ENCODE measurements at regions not wholly inside any gene's neighbourhood (a gene's known extent, or its start where the extent isn't known, plus 50 kb on each side); places are given as distances from the start of the nearest gene placed in this dataset.
A peak's percentile ranks its signal among the peaks of the same experiment; 100 is the strongest.

DNA sequence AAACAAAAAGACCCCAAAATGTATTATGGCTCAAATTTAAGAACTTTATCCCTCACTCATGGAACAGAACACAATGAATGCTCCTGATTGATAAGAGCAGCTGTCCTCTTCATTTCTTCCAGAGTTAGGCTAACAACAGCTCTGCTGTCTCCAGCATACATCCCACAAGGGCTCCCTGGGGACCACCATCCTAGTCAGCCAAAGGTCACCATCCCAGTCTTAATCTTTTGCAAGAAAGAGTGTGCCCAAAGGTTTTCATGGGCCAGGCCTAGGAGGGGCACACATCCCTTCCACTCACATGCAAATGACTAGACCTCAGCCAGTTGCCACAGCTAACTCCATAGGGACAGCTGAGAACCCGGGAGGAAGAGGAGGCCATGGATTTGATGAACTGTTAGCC, 555.3 kb downstream of the BUD13 start:
- in situ Hi-C loops (cut with MboI), result no loop called here
- 44 to 47% methylated on average over 1 of the region's 1 CpG for WGBS, 2 experiments (ENCODE audit: low coverage in 1 of 2, low lambda C conversion rate in 2 of 2, missing lambda C conversion rate in 2 of 2)
- no peak overlapping the region for H3K27ac ChIP-seq

DNA sequence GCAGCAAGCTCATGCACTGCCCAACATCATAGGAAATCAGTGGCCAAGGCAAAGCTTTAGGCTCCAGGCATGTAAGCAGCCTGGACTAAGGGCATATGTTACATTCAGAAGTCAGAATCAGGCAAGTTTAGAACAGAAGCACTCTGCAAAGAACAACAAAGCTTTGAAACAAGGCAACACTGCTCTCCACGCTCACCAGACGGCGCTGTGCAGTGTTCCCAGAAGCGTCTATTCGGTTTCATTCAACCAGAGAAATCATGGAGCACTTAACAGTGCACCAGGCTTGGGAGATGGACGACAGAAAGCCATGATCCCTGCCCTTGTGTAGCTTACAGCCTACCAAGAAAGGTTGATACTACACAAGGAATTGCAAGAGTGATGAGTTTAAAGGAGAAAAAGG, 555.8 kb downstream of the BUD13 start:
- peak; percentile 65 for DNase-seq
- Histone ChIP-seq H3K36me3 (ENCODE audit: low read depth) (no peaks in the 10 kb centered on the region), H3K79me2 (ENCODE audit: insufficient read depth) (no peaks in the 10 kb centered on the region), H3K9me2 (ENCODE audit: insufficient read depth) (no peaks in the 10 kb centered on the region), H3K9ac (no peak overlapping the region), H3K4me2 (ENCODE audit: unreplicated experiment) (no peak overlapping the region), H3K4me3 (no peak overlapping the region), H3K27ac (no peak overlapping the region), H3K4me1 (ENCODE audit: insufficient read depth) (no peaks in the 10 kb centered on the region), H3K27me3 (replicated peaks; ENCODE audit: insufficient read depth) (0 out of 2 replicates have a peak, but pooled peaks cover 3% of the 10 kb centered on the region), H3K9me3 (ENCODE audit: low read depth) (no peaks in the 10 kb centered on the region), H3F3A (ENCODE audit: insufficient read depth) (no peaks in the 10 kb centered on the region), H4K20me1 (ENCODE audit: insufficient read depth) (no peaks in the 10 kb centered on the region), H2AFZ (no peak overlapping the region)
- no peak for TF ChIP-seq EZH2phosphoT487 (IDR thresholded peaks at IDR 0.05; ENCODE audit: insufficient read depth, low read depth)
- no peak for TF ChIP-seq EZH2 (IDR thresholded peaks at IDR 0.05; ENCODE audit: insufficient read depth, poor library complexity, severe bottlenecking)
- WGBS, 2 experiments (ENCODE audit: low coverage in 1 of 2, low lambda C conversion rate in 2 of 2, missing lambda C conversion rate in 2 of 2), result 2 to 4% methylated on average over 6 of the region's 6 CpGs
- in situ Hi-C loops (cut with MboI), result no loop called here

More for the DNA sequence above, 555.3 kb downstream of the BUD13 start:
- Histone ChIP-seq H3K79me2 (ENCODE audit: insufficient read depth) (no peaks in the 10 kb centered on the region), H3K9ac (no peak overlapping the region), H3K27me3 (replicated peaks; ENCODE audit: insufficient read depth) (0 out of 2 replicates have a peak, but pooled peaks cover 3% of the 10 kb centered on the region), H3K4me2 (ENCODE audit: unreplicated experiment) (no peak overlapping the region), H2AFZ (no peak overlapping the region), H3K9me3 (ENCODE audit: low read depth) (no peaks in the 10 kb centered on the region), H3K36me3 (ENCODE audit: low read depth) (no peaks in the 10 kb centered on the region), H4K20me1 (ENCODE audit: insufficient read depth) (no peaks in the 10 kb centered on the region), H3F3A (ENCODE audit: insufficient read depth) (no peaks in the 10 kb centered on the region), H3K9me2 (ENCODE audit: insufficient read depth) (no peaks in the 10 kb centered on the region), H3K4me3 (no peak overlapping the region), H3K4me1 (ENCODE audit: insufficient read depth) (no peaks in the 10 kb centered on the region)
- no peak for DNase-seq
- TF ChIP-seq EZH2 (IDR thresholded peaks at IDR 0.05; ENCODE audit: insufficient read depth, poor library complexity, severe bottlenecking) (no peak), EZH2phosphoT487 (IDR thresholded peaks at IDR 0.05; ENCODE audit: insufficient read depth, low read depth) (no peak)

GRCh38 chr11:116215471-116216113, 557.2 kb downstream of the BUD13 start:
- H3K4me2 ChIP-seq (ENCODE audit: unreplicated experiment), result no peak overlapping the region
- H3F3A ChIP-seq (ENCODE audit: insufficient read depth), result no peaks in the 10 kb centered on the region
- H3K27me3 ChIP-seq (replicated peaks; ENCODE audit: insufficient read depth), result 0 out of 2 replicates have a peak, but pooled peaks cover 3% of the 10 kb centered on the region
- H3K9me2 ChIP-seq (ENCODE audit: insufficient read depth), result no peaks in the 10 kb centered on the region
- no peak for TF ChIP-seq EZH2 (IDR thresholded peaks at IDR 0.05; ENCODE audit: insufficient read depth, poor library complexity, severe bottlenecking)
- TF ChIP-seq EZH2phosphoT487 (IDR thresholded peaks at IDR 0.05; ENCODE audit: insufficient read depth, low read depth), result no peak
- H2AFZ ChIP-seq, result no peak overlapping the region
- H4K20me1 ChIP-seq (ENCODE audit: insufficient read depth), result no peaks in the 10 kb centered on the region
- in situ Hi-C loops (cut with MboI), result no loop called here
- H3K27ac ChIP-seq, result no peak overlapping the region
- WGBS, 2 experiments (ENCODE audit: low coverage in 1 of 2, low lambda C conversion rate in 2 of 2, missing lambda C conversion rate in 2 of 2), result 18 to 22% methylated on average over 4 of the region's 4 CpGs
- no peak for DNase-seq
- no peaks in the 10 kb centered on the region for H3K9me3 ChIP-seq (ENCODE audit: low read depth)
- no peaks in the 10 kb centered on the region for H3K36me3 ChIP-seq (ENCODE audit: low read depth)
- no peaks in the 10 kb centered on the region for H3K4me1 ChIP-seq (ENCODE audit: insufficient read depth)
- H3K79me2 ChIP-seq (ENCODE audit: insufficient read depth), result no peaks in the 10 kb centered on the region
- H3K9ac ChIP-seq, result no peak overlapping the region
- H3K4me3 ChIP-seq, result no peak overlapping the region

DNA sequence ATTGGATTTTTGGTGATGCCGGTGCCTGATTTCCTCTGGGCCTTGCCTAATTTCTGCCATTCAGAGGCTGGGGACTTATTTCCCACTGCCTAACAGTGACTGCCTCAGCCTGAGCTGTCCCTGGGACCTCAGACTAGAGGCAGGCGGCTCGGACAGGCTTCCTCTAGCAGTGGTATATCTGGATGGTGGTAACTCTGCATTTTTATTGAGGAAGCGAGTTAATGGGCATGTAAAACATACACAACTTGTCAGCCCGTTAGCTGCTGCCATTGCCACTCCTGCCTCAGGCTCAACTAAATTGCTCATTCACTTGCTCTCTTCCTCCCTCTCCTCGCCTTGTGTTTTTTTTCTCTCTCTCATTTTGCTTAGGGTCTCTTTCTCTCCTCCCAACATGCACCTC, 561.6 kb downstream of the BUD13 start:
- DNase-seq, result no peak
- no peaks in the 10 kb centered on the region for H3K79me2 ChIP-seq (ENCODE audit: insufficient read depth)
- H3K4me1 ChIP-seq (ENCODE audit: insufficient read depth), result no peaks in the 10 kb centered on the region
- TF ChIP-seq EZH2phosphoT487 (IDR thresholded peaks at IDR 0.05; ENCODE audit: insufficient read depth, low read depth), result no peak
- TF ChIP-seq EZH2 (IDR thresholded peaks at IDR 0.05; ENCODE audit: insufficient read depth, poor library complexity, severe bottlenecking), result no peak
- no peaks in the 10 kb centered on the region for H3F3A ChIP-seq (ENCODE audit: insufficient read depth)
- H3K4me3 ChIP-seq, result no peak overlapping the region
- H3K27ac ChIP-seq, result no peak overlapping the region
- no peaks in the 10 kb centered on the region for H4K20me1 ChIP-seq (ENCODE audit: insufficient read depth)
- H3K9me2 ChIP-seq (ENCODE audit: insufficient read depth), result no peaks in the 10 kb centered on the region
- H2AFZ ChIP-seq, result no peak overlapping the region
- WGBS, 2 experiments (ENCODE audit: low coverage in 1 of 2, low lambda C conversion rate in 2 of 2, missing lambda C conversion rate in 2 of 2), result 28 to 37% methylated on average over 6 of the region's 6 CpGs
- H3K27me3 ChIP-seq (replicated peaks; ENCODE audit: insufficient read depth), result no peaks in the 10 kb centered on the region; the same call in 1 of the 2 replicates
- H3K4me2 ChIP-seq (ENCODE audit: unreplicated experiment), result no peak overlapping the region
- no peaks in the 10 kb centered on the region for H3K9me3 ChIP-seq (ENCODE audit: low read depth)
- in situ Hi-C loops (cut with MboI), result no loop called here
- H3K36me3 ChIP-seq (ENCODE audit: low read depth), result no peaks in the 10 kb centered on the region
- H3K9ac ChIP-seq, result no peak overlapping the region

All from GM23248 (cell line).